Neural cell (in vitro differentiated cells): ENCODE measurements at regions not wholly inside any gene's neighbourhood (a gene's known extent, or its start where the extent isn't known, plus 50 kb on each side); places are given as distances from the start of the nearest gene placed in this dataset.

Experiments
- H2AFZ ChIP-seq: fragments of 200-600, 300-800 bp; sonication (generic), shearing (Covaris generic); 2 replicates; pipeline ENCODE4 v1.6.0; 2014; ENCODE audit warnings: low read depth, mild to moderate bottlenecking, antibody characterized with exemption, low read length, moderate library complexity
- H3F3A ChIP-seq: fragments of 200-600 bp; shearing (Covaris generic); 2 replicates; pipeline ENCODE4 v1.6.1; 2016; ENCODE audit warnings: mild to moderate bottlenecking, moderate library complexity, mixed read lengths, antibody characterized with exemption, low read length; ENCODE audit not compliant: insufficient read depth, poor library complexity, severe bottlenecking
- H3K27ac ChIP-seq: fragments of 200-600, 300-800 bp; sonication (generic), shearing (Covaris generic); 2 replicates; pipeline ENCODE4 v1.5.1; 2014; ENCODE audit warnings: mild to moderate bottlenecking, low read length, moderate library complexity
- H3K27me3 ChIP-seq: fragments of 300-800, 200-600 bp; sonication (generic), shearing (Covaris generic); 2 replicates; pipeline ENCODE4 v1.6.0; 2014; ENCODE audit warnings: mild to moderate bottlenecking, low read depth, low read length, moderate library complexity; ENCODE audit not compliant: insufficient read depth
- H3K36me3 ChIP-seq: fragments of 300-800, 200-600 bp; sonication (generic), shearing (Covaris generic); 2 replicates; pipeline ENCODE4 v1.5.1; 2014; ENCODE audit warnings: mild to moderate bottlenecking, antibody characterized with exemption, low read length, moderate library complexity; ENCODE audit not compliant: insufficient read depth
- H3K4me2 ChIP-seq: fragments of 300-800, 200-600 bp; sonication (generic), shearing (Covaris generic); 2 replicates; pipeline ENCODE4 v1.6.0; 2014; ENCODE audit warnings: mild to moderate bottlenecking, low read length
- H3K4me3 ChIP-seq: fragments of 300-800, 200-600 bp; sonication (generic), shearing (Covaris generic); 2 replicates; pipeline ENCODE4 v1.5.1; 2014; ENCODE audit warnings: mild to moderate bottlenecking, low read length, moderate library complexity
- H3K79me2 ChIP-seq: fragments of 200-600 bp; shearing (Covaris generic); replicated peaks from 2 replicates; pipeline ENCODE4 v1.6.0; 2014; ENCODE audit warnings: mild to moderate bottlenecking, low read length, moderate library complexity; ENCODE audit not compliant: insufficient read depth
- H3K9ac ChIP-seq: fragments of 300-800, 200-600 bp; sonication (generic), shearing (Covaris generic); 2 replicates; pipeline ENCODE4 v1.6.1; 2016; ENCODE audit warnings: mild to moderate bottlenecking, low read length, mixed read lengths
- H3K9me2 ChIP-seq: fragments of 200-600 bp; shearing (Covaris generic); 2 replicates; pipeline ENCODE4 v1.6.1; 2016; ENCODE audit warnings: mild to moderate bottlenecking, low read length, mixed read lengths; ENCODE audit not compliant: insufficient read depth
- H3K9me3 ChIP-seq: fragments of 200-600, 300-800 bp; sonication (generic), shearing (Covaris generic); 2 replicates; pipeline ENCODE4 v1.6.1; 2016; ENCODE audit warnings: mild to moderate bottlenecking, mixed run types, low read length, moderate library complexity, mixed read lengths
- H4K20me1 ChIP-seq: fragments of 200-600 bp; shearing (Covaris generic); 2 replicates; pipeline ENCODE4 v1.6.1; 2016; ENCODE audit warnings: mild to moderate bottlenecking, mixed run types; ENCODE audit not compliant: insufficient read depth
- EP300 ChIP-seq: fragments of 450-650 bp; conservative IDR thresholded peaks from 2 replicates; pipeline ENCODE4 v1.6.1; 2014; ENCODE audit warnings: antibody characterized with exemption, mild to moderate bottlenecking, moderate library complexity; ENCODE audit not compliant: poor library complexity, severe bottlenecking
- EZH2 ChIP-seq: fragments of 200-600, 300-800 bp; shearing (Covaris generic), sonication (generic); IDR thresholded peaks from 2 replicates; pipeline ENCODE4 v1.6.1; 2014; ENCODE audit warnings: antibody characterized with exemption, low read length, borderline replicate concordance, mild to moderate bottlenecking; ENCODE audit not compliant: insufficient read depth, poor library complexity, severe bottlenecking
- MXI1 ChIP-seq: fragments of 450-650 bp; conservative IDR thresholded peaks from 2 replicates; pipeline ENCODE4 v1.6.1; 2014; ENCODE audit warnings: antibody characterized with exemption, mild to moderate bottlenecking; ENCODE audit not compliant: poor library complexity, severe bottlenecking
- POLR2AphosphoS5 ChIP-seq: IDR thresholded peaks from 2 replicates; pipeline ENCODE4 v1.6.1; 2012
- RAD21 ChIP-seq: fragments of 450-650 bp; conservative IDR thresholded peaks from 2 replicates; pipeline ENCODE4 v1.6.1; 2014; ENCODE audit warnings: antibody characterized with exemption, mild to moderate bottlenecking, moderate library complexity
- SMC3 ChIP-seq: fragments of 450-650 bp; conservative IDR thresholded peaks from 2 replicates; pipeline ENCODE4 v1.6.1; 2014; ENCODE audit warnings: antibody characterized with exemption, mild to moderate bottlenecking, moderate library complexity; ENCODE audit not compliant: poor library complexity
- TAF1 ChIP-seq: IDR thresholded peaks from 2 replicates; pipeline ENCODE4 v1.6.1; 2012; ENCODE audit warnings: low read depth
- TF ChIP-seq, protein P1 (sequence below): fragments of 450-650 bp; IDR thresholded peaks from 2 replicates; pipeline ENCODE4 v1.5.1; 2014; ENCODE audit warnings: antibody characterized with exemption, mild to moderate bottlenecking, moderate library complexity; ENCODE audit not compliant: poor library complexity, severe bottlenecking
- TF ChIP-seq, protein P2 (sequence below): IDR thresholded peaks from 2 replicates; pipeline ENCODE4 v1.6.1; 2012; ENCODE audit warnings: borderline replicate concordance

DNA sequence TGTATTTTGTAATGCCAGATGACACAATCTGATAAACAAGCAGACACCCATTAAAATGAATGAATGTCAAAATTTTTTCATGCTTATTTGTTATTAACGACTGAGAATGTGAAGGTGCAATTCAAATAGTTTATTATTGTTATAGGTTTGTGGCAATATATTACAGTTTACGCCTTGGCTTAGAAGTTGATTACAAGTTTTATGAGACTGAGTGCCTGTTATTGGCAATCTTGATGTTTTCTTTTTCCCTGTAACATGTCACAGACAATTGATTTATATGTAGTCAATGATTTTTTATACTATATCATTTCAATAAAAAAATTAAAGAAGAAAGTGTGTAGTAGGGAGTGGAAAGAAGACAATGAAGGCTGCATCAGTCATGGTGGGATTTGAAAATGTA lies 144.1 kb upstream of the EEF1E1 start:
- TF ChIP-seq, protein P1, sequence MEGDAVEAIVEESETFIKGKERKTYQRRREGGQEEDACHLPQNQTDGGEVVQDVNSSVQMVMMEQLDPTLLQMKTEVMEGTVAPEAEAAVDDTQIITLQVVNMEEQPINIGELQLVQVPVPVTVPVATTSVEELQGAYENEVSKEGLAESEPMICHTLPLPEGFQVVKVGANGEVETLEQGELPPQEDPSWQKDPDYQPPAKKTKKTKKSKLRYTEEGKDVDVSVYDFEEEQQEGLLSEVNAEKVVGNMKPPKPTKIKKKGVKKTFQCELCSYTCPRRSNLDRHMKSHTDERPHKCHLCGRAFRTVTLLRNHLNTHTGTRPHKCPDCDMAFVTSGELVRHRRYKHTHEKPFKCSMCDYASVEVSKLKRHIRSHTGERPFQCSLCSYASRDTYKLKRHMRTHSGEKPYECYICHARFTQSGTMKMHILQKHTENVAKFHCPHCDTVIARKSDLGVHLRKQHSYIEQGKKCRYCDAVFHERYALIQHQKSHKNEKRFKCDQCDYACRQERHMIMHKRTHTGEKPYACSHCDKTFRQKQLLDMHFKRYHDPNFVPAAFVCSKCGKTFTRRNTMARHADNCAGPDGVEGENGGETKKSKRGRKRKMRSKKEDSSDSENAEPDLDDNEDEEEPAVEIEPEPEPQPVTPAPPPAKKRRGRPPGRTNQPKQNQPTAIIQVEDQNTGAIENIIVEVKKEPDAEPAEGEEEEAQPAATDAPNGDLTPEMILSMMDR: no peak
- TF ChIP-seq POLR2AphosphoS5 (no peak), RAD21 (no peak), MXI1 (no peak)
- Histone ChIP-seq H3K36me3 (no peaks in the 10 kb centered on the region), H3K9ac (no peak overlapping the region), H3K27me3 (no peaks in the 10 kb centered on the region), H3K4me3 (no peak overlapping the region), H3K9me2 (no peaks in the 10 kb centered on the region), H2AFZ (no peak overlapping the region), H3F3A (no peaks in the 10 kb centered on the region), H4K20me1 (no peaks in the 10 kb centered on the region), H3K9me3 (no peaks in the 10 kb centered on the region), H3K27ac (no peak overlapping the region), H3K4me2 (no peak overlapping the region), H3K79me2 (no peaks in the 10 kb centered on the region)

DNA sequence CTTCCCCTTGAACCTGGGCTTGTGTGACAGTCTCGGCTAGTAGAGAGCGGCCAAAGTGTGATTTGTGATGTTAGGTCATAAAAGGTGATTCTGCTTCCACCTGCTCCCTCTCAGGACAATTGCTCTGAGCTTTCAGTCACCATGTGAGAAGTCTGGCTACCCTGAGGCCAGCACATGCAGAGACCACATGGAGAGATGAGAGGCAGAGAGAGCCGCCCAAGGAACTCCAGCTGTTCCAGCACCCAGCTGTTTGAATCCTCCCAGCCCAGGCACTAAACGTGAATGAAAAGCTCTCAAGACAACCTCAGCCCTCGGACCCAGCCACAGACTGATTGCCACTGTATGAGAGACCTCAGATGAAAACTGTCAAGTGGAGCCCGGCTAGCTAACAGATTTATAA lies 143.4 kb upstream of the EEF1E1 start:
- no peak overlapping the region for H3K27ac ChIP-seq
- H3F3A ChIP-seq: no peaks in the 10 kb centered on the region
- no peak overlapping the region for H3K4me3 ChIP-seq
- no peak for TF ChIP-seq EP300
- TF ChIP-seq SMC3: no peak
- no peak overlapping the region for H3K4me2 ChIP-seq
- H3K9me2 ChIP-seq: no peaks in the 10 kb centered on the region
- H3K9me3 ChIP-seq: no peaks in the 10 kb centered on the region
- H2AFZ ChIP-seq: no peak overlapping the region
- no peaks in the 10 kb centered on the region for H4K20me1 ChIP-seq
- H3K36me3 ChIP-seq: no peaks in the 10 kb centered on the region
- no peaks in the 10 kb centered on the region for H3K79me2 ChIP-seq
- H3K9ac ChIP-seq: no peak overlapping the region
- H3K27me3 ChIP-seq: no peaks in the 10 kb centered on the region

DNA sequence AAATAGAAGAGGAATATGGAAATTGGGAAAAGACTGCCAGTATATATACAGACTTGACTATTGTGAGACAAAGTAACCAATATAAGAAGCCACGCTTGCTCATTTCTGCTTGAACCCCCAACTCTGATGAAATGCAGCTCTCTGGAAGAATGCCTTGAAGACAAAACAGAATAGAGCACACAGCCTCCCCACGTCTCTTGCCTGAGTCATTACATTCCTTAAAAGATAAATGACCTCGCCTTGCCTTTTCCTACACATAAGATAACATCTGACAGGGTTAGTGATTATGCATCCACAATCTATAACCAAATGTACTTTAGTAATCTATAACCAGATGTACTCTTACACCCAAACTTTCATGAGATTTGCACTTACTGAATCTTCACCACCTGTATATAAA lies 141.1 kb upstream of the EEF1E1 start:
- Histone ChIP-seq H3K4me3 (no peak overlapping the region), H3K36me3 (no peaks in the 10 kb centered on the region), H3K9me2 (no peaks in the 10 kb centered on the region), H3K27me3 (no peaks in the 10 kb centered on the region), H4K20me1 (no peaks in the 10 kb centered on the region), H2AFZ (no peak overlapping the region), H3K4me2 (no peak overlapping the region), H3K79me2 (no peaks in the 10 kb centered on the region), H3K9ac (no peak overlapping the region), H3K27ac (no peak overlapping the region), H3K9me3 (no peaks in the 10 kb centered on the region), H3F3A (no peaks in the 10 kb centered on the region)
- TF ChIP-seq EP300 (no peak), RAD21 (no peak), TAF1 (no peak), SMC3 (no peak), POLR2AphosphoS5 (no peak), MXI1 (no peak), EZH2 (no peak)
- TF ChIP-seq, protein P1: no peak
- TF ChIP-seq, protein P2, sequence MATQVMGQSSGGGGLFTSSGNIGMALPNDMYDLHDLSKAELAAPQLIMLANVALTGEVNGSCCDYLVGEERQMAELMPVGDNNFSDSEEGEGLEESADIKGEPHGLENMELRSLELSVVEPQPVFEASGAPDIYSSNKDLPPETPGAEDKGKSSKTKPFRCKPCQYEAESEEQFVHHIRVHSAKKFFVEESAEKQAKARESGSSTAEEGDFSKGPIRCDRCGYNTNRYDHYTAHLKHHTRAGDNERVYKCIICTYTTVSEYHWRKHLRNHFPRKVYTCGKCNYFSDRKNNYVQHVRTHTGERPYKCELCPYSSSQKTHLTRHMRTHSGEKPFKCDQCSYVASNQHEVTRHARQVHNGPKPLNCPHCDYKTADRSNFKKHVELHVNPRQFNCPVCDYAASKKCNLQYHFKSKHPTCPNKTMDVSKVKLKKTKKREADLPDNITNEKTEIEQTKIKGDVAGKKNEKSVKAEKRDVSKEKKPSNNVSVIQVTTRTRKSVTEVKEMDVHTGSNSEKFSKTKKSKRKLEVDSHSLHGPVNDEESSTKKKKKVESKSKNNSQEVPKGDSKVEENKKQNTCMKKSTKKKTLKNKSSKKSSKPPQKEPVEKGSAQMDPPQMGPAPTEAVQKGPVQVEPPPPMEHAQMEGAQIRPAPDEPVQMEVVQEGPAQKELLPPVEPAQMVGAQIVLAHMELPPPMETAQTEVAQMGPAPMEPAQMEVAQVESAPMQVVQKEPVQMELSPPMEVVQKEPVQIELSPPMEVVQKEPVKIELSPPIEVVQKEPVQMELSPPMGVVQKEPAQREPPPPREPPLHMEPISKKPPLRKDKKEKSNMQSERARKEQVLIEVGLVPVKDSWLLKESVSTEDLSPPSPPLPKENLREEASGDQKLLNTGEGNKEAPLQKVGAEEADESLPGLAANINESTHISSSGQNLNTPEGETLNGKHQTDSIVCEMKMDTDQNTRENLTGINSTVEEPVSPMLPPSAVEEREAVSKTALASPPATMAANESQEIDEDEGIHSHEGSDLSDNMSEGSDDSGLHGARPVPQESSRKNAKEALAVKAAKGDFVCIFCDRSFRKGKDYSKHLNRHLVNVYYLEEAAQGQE: no peak
